Endothelial cell of umbilical vein (primary cell): ENCODE measurements at regions not wholly inside any gene's neighbourhood (a gene's known extent, or its start where the extent isn't known, plus 50 kb on each side); places are given as distances from the start of the nearest gene placed in this dataset.

Source experiments
- CTCF ChIP-seq, 2 donors: IDR thresholded peaks; 1 replicate in 1 of 2; 2 replicates in 1 of 2; pipeline ENCODE4 v1.5.1; 2011; ENCODE audit warnings: low read length in 2 of 2, mild to moderate bottlenecking in 2 of 2, moderate library complexity in 2 of 2, control low read depth in 1 of 2, inconsistent platforms in 1 of 2, low read depth in 1 of 2; ENCODE audit not compliant: insufficient read depth in 1 of 2; ENCODE audit errors: extremely low read depth in 1 of 2
- EZH2 ChIP-seq: IDR thresholded peaks from 2 replicates; pipeline ENCODE4 v1.6.1; 2012; ENCODE audit warnings: borderline replicate concordance, low read depth, mild to moderate bottlenecking, moderate library complexity, low read length, inconsistent platforms; ENCODE audit not compliant: severe bottlenecking
- FOS ChIP-seq: IDR thresholded peaks from 2 replicates; pipeline ENCODE4 v1.6.1; 2011; ENCODE audit warnings: mild to moderate bottlenecking, low read length, moderate library complexity, borderline replicate concordance; ENCODE audit not compliant: insufficient read depth
- GATA2 ChIP-seq: IDR thresholded peaks from 2 replicates; pipeline ENCODE4 v1.7.0; 2011; ENCODE audit warnings: low read depth, mild to moderate bottlenecking, moderate library complexity, mixed read lengths, low read length; ENCODE audit not compliant: insufficient read length, insufficient read depth
- MYC ChIP-seq: IDR thresholded peaks from one replicate; pipeline ENCODE4 v1.6.1; 2011; ENCODE audit warnings: mild to moderate bottlenecking, low read depth, low read length
- POLR2A ChIP-seq: IDR thresholded peaks from 2 replicates; pipeline ENCODE4 v1.6.1; 2012; ENCODE audit warnings: low read depth, mild to moderate bottlenecking, control low read depth, low read length
- POLR2AphosphoS5 ChIP-seq: IDR thresholded peaks from 2 replicates; pipeline ENCODE4 v1.6.1; 2012; ENCODE audit warnings: low read depth, mild to moderate bottlenecking, control low read depth, low read length, moderate library complexity; ENCODE audit not compliant: insufficient read depth

DNA sequence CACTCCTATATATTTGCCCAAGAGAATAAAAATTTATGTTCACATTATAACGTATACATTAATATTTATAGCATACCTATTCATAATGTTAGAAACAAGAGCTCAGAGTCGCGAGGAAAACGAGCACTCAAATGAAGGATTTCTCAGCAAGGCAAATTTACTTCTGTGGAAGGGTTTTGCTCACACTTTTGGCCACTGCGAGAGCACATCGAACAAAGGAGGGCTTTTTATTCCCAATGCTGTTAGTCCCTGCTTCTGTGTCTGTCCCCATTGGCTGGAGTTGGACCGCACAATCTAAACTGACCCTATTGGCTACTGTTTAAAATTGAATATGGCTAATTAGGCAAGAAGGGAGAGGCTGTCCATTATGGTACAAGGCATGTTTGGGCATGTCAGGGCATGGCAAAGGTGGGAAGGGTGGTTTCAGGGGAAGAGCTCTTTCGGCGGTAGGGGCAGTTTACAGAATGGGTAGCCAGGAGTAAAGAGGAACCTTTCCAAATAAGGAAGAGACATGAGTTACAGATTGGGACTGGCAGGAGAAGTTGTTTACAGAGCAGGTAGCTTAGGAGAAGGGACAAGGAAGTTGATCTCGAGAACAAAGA is 702.9 kb downstream of the TRHDE start:
- no peak for TF ChIP-seq CTCF (IDR thresholded peaks at IDR 0.05; ENCODE audit: extremely low read depth in 1 of 2, insufficient read depth in 1 of 2, low read depth in 1 of 2, low read length in 2 of 2)
- TF ChIP-seq POLR2A: no peak
- no peak for TF ChIP-seq EZH2
- no peak for TF ChIP-seq FOS
- TF ChIP-seq POLR2AphosphoS5: no peak
- no peak for TF ChIP-seq GATA2
- TF ChIP-seq MYC: no peak
